ENCODE measurements at regions not wholly inside any gene's neighbourhood (a gene's known extent, or its start where the extent isn't known, plus 50 kb on each side); places are given as distances from the start of the nearest gene placed in this dataset.

DNA sequence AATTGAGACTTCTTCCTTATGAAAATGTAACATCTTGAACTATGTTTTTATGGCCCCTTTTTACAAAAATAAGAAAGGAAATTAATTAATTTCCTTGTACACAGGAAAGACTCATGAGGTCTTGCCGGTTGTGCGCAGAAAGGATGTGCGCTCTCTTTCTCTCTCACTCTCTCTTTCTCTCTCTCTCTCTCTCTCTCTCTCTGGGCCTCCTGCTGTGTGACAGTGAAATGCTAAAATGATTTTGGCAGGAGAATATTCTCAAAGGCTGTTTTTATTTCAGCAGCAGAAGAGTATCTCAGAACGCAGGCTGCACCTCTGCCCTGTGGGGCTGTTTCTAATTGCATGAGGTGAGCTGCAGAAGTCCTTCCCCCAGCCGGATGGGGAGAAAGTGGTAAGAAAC, 349.0 kb downstream of the MID1IP1 start:
- DNase-seq = no peak

DNA sequence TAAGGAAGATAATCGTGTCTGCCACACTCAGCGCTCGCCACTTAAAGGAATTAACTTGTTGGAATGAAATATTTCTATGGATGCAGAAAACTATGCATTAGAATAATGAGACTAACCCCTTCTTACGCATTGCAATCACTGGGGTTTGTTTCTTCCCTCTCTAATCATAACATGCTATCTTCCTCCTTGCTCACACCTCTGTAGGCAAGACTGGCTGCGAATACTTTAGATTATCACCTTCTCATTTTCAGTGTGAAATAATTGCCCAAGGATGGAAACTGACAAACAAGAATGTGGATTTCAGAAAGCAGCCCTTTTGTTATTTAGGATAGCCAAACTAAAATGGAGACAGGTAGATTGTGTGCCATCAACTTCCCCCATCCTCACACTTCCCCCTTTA, 349.4 kb downstream of the MID1IP1 start:
- DNase-seq = no peak

DNA sequence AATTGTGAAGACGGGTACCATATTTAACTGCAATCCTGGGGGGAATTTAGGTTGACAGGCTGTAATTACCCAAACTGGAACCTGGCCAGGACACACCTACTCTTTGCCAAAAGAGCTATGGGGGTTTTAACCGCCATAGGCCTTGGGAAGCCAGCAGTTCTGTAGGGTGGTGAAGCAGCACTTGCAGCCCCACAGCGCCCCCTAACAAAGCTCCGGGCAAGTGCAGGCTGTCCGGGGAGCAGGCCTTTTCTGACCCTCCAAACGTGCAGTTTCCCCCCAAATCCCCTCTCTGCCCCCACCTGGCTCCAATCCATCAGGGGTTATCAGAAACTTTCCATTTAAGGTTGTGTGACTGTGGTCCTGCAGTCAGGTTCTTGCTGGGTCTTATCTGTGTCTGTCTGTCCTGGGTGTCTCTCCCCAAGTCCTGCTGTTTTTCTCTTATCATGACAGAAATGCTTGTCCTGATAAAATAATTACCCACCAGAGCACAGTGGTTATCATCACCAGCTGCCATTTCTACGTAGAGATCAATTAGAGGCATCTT, 350.9 kb downstream of the MID1IP1 start:
- DNase-seq = no peak

DNA sequence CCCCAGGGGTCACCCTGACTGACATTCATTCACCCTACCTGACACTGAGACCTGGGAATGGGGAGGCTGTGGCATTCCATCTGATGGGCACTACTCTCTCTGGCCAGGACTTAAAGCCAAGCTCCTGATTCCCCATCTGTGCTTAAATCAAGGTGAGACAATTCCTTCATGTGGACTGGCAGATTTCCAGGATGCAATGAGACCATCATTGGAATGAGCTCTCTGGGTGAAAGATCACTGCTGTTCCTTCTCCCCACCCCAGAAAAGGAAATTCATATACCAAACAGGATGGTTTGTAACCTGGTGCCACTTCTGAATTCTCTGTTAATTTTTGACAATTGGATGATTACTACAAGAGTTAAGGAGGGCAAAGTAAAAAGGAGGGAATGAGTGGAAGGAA, 354.8 kb downstream of the MID1IP1 start:
- DNase-seq = no peak

DNA sequence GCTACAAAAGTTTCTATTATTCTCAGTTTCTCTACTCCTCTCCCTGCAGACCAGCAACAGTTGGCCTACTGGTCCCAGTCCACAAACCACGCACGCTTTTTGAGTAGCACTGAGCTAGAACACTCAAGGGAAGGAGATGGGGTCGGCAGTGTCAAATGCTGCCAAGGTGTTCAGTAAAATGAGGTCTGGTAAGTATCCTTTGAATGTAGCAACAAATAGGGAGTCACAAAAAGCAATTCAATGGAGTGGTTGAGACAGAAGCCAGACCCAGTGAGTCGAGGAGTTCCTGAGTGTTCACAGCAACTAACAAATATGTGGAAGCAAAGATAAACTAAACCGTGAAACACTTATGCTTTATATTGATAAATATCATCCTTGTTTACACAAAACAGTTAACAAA, 355.7 kb downstream of the MID1IP1 start:
- DNase-seq = no peak

DNA sequence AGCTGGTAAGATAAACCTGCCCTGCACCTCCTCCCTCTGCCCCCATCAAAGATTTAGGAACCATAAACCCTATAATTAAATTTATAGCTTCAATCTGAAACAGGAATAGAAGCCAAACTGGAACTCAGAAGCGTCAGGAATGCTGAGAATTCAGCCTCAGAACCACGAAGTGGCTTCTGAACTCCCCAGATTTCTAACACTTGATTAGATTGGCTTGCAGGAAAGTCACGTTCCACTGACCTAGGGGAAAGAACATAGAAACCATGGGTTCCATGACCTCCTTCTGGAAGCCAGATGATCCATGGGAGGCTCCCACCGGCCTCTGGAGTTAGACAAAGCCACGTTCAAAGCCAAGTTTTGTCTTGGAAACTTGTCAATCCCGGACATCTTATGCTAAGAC, 356.5 kb downstream of the MID1IP1 start:
- DNase-seq = no peak

DNA sequence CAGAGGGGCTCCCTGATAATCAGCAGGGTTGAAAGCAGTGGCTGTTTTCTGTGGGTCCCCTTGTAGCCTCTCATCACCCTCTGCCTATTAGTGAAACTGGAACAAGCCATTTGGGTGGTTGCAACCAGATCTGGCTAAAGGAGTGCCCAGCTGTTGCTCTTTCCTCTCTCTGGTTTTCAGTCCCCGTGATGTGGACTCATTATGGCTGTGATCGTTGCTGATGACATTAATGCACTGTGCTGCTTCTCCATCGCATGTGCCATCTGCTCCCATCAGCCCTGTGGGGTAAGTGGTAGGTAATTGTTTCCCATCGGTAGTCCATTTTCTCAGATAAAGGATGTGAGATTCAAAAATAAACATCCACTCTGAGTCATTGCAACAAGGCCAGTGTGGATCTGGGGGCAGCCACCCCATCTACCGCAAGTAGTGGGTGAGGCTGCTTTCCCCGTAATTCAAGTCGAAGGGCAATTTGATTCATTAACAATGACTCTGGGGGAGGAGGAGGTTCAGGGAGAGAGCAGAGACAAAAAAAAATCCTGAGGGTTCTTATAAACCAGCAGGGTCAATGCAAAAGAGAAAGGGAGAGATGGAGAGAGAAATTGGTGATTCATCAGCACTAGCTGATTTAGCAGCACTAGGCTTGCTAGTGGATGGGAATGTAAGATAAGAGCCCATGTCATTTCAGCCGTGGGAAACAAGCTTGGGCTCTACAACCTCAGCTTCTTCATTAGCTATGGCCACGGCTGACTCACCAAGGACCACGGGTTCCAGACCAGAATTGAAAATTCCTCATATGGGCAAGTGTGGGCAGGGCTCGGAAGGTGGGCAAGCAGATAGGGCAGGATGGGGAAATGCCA, 357.8 kb downstream of the MID1IP1 start:
- DNase-seq = no peak

DNA sequence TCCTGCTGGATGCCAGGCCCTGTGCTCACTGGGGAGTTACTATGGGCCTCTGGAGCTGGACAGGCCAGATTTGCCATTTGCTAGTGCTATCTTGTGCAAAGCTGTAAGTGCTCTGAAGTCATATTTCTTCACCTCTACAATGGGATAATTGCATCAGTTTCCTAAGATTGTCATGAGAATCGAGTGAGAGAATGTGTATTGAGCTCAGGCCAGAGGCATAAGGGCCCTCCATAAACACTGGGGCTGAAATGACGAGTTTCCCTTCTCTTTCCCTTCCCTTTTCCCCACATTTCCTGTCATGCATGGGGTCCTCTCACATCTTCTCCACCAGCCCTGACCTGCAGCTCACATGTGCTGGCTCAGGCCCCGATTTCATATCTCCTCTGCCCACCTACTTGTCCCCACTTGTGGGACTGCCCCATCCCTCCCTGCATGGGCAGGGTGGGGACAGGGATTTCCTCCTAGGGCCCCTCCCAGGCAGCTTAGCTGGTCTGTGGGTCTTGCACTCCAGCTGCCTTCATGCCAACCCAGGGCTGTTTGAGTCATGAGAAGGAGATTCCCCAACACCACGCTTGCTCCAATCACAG, 358.8 kb downstream of the MID1IP1 start:
- DNase-seq = no peak

DNA sequence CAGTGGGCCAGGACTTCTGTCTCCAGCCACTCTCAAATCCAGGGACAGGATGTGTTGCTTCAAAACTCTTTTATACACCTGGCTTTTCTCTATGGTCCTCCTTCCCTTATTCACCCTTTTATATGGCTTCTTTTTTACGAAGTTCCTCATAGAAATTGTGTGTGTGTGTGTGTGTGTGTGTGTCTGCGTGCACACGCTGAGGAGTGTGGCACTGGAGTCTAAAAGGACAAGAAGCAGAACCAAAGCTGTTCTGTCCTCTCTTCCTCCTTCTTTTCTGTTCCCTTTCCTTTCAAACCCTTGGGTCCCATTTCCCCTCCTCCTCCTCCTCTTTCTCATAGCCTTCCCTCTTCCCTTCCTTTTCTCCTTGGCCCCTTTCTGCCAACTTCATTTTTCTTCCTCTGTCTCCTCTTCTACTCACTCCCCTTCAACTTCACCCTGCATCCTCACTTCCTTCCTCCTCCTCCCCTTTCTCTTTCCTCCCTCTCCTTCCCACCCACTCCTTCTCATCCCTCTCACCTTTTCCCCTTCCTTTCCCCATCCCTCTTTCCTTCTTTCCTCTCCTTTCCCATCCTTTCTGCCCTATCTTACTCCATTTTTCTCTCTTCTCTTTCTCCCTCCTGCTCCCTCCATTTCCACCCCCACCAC, 360.5 kb downstream of the MID1IP1 start:
- DNase-seq = no peak

DNA sequence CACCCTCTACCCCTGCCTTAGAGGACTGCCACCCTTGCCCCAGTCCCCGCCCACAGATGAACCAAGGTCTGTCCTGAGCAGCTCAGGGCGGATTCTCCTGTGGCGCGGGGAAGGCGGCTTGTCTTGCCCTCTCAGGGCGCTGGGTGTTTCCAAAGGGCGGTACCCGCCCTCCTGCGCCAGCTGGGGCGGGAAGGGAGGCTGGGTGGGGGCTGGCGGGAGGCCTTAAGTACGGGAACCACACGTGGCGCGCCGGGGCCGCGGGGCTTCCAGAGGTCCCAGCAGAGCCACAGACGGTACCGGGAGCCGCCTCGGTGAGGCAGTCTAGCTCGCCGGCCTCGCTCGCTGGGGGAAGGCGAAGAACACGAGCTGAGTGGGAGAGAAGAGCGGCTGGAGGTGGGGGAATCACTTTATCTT, 361.1 kb downstream of the MID1IP1 start:
- DNase-seq = peak; percentile 17

DNA sequence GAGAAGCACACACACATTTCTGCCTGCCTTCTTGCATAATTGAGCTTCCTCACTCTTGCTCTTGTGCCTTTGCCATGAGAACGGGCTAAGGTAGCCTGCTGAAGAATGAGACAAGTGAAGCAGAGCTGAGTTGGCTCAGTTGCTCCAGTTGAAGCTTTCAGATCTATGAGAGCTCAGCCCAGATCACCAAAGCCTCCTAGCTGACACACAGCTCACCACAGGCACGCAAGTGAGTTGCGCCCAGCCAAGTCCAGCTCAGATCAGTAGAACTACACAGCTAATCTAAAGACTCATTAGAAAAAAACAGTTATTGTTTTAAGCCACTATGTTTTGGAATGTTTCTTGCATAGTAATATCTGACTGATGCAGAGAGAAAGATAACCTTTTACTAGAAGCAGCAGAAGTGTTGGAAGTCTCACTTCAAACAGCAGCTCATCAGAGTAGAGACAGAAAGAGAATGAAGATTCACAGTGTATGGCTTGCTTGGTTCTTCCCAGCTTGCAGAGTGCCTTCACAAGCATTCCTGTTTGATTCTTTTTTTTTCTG, 362.4 kb downstream of the MID1IP1 start:
- no peak for DNase-seq

DNA sequence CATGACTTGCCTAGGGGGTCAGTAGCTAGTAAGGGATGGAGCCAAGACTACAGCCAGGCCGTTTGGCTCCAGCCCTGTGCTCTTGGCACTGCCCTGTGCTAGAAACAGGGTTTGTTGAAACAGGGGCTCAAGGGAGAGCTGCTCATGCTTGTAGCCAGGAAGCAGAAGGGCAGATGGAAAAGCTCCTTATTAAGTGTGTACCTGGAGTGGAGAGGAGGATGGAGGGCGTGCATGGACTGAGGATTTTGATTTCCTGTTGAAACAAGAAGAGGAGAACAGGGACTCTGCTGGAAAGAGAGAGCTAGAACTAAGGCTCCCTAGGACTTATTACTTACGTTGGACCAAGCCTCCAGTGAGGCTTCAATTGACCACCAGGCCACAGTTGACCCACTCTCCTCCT, 363.0 kb downstream of the MID1IP1 start:
- no peak for DNase-seq

DNA sequence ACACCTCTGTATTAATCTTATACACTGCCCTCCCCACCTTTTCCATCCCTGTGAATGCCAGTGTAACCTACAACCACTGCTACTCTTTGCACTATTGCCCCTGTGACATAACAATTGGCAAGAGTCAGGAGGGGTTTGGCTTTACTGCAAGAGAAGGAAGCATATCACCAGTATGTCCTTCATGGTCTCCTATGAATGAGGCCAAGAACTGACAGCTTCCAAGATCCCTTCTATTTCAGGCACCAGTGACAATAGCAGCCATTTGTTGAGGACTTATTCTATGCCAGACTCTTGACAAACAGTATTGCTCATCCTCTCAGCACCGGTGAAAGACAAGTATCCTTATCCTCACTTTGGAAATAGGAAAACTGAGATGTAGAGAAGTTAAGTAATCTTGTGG, 363.9 kb downstream of the MID1IP1 start:
- no peak for DNase-seq

DNA sequence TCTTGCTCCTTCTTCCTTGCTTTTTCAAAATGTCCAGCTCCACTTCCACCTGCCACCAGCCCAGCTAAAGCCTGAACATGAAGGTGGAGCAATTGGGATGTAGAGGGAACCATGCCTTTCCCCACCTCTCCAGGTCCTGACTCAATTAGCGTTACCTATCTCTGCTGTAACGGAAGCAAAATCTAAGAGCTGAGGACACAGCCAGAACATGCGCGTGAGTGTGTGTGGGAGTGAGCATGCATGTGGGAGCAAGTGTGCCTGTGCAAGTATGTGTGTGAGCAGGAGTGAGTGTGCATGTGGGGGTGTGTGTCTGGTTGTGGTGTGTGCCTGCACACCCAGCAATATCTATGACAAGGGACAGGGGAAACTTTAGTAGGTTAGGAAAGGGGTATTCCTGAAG, 364.5 kb downstream of the MID1IP1 start:
- DNase-seq = no peak

DNA sequence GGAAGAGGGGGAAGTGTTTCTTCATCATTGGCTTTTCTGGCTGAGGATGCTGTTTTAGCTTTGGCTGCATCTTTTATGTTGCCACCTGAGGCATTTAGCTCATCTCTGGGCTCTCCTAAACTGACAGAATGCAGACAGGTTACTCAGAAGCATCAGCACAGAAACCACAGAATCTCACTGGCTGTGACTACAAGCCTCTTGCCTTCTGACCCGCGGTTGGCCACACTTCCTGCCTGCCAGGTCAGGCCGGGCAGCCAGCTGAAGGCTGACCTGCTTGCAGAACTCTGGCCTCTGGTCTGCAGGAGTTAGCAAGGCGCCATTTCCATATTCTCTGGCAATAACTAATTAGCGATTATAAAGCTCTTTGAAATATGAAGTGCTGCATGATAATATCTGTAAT, 366.5 kb downstream of the MID1IP1 start:
- DNase-seq = no peak

DNA sequence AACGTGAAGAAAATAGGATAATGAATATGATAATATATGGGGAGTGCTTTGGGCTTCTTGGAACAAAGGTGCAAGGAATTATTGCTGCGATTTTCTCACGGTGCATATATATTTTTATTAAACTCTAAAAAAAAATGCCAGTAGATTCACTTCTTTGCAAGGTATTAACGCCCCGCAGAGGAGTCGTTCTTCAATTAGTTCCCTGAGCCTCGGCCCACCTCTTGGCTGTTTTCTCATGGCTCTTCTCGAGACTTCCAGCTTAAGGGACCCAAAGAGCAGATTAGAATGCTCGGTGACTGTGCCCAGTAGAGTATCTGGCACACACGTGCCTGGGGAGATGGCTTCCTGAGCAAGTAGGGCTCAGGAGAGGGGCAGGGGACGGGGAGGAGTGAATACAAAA, 367.4 kb downstream of the MID1IP1 start:
- DNase-seq = no peak

DNA sequence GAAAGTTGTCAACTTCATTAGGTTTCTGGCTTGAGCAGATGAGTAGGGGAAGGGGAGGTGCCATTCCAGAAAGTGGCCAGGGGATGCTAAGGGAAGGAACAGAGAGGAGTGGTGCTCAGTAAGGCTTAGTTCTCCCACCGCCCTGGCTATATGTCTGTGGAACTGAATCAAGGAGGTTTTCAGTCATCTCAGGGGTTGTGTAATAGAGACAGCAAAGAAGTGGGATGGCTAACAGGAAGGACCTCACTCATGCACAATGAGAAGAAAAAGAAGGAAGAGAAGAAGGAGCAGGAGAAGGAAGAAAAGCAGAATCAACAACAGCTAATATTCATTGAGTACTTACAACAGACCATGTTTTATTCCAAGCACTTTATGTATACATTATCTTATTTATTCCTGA, 368.7 kb downstream of the MID1IP1 start:
- no peak for DNase-seq

DNA sequence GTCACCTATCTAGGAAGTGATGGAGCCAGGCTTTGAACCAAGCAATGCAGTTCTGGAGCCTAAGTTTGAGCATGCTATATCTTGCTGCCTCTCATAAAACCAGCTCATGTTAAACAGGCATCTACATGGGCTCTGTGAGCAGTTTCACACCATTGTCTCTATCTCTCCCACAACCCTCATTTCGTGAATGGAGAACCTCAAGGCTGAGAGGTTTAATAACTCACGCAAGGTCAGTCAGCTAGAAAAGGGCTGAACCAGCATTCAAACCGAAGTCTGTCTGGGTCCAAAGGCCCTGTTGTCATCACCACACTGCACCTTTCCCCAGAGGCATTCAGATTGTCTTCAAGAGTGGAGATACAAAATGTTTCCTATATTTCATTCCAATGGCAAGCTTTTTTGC, 369.2 kb downstream of the MID1IP1 start:
- DNase-seq = no peak

DNA sequence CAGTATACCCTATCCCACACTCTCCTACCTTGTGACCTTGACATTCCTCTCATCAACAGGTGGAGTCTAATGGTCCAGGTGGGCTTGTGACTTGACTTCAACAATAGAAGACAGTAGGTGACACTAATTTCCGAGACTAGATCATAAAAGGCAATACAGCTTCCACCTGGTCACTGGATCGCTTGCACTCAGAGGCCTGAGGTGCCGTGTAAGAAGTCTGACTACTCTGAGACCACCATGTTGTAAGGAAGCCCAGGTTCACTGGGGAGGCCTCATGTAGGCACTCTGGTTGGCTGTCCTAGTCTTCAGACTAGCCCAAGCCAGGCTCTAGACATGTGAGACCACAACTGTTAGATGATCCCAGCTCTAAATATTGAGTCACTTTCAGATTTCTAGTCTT, 370.4 kb downstream of the MID1IP1 start:
- DNase-seq = no peak

DNA sequence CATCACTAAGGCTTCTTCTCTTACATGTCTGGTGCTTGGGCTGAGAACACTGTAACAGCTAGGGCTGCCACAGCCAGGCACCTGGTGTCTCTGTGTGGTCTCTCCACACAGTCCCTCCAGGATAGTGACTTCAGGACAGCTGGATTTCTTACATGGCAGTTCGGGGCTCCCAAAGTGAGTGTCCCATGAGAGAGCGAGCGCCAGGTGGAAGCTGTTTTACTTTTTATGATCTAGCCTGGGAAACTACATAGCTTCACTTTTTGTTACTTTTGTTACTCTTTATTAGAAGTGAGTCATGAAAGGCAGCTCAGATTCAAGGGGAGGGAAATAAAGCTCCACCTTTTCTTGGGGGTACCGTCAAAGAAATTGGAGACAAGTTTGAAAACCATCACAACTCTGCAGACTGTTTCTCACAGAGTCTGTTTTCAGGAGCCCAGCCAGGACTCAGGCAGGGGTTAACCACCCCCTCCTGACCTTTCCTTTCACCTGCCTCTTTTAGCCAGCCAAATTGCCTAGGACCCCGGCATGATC, 373.0 kb downstream of the MID1IP1 start:
- DNase-seq = no peak

DNA sequence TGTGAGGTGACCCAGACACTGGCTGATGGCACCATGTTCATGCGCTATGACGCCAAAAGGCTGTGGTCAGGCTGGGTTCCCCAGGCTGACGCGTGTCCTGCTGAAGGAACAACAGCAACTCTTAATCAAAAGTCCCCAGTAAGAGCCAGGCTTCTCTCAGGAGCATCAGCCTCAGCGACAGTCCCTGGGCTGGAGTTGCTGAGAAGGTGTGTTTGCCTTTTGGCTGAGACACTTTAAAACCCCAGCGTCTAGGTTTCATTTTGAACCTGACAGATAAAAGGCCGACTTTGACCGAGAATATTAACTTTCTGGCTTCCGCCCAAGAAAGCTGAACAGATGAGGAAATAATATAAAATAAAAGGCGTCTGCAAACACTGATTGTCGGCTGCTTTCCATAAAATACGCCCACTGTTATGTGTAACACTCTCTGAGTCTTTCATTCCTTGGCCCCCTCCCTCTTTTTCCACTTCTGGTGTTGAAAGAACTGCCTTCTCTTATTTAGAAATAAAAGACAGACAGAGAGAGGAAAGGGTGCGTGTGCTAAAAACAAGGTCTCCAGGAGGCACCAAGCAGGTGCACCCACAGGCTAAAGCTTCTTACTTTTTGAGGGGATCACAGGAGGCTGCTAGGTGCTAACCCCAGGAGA, 373.6 kb downstream of the MID1IP1 start:
- peak; percentile 58 for DNase-seq

DNA sequence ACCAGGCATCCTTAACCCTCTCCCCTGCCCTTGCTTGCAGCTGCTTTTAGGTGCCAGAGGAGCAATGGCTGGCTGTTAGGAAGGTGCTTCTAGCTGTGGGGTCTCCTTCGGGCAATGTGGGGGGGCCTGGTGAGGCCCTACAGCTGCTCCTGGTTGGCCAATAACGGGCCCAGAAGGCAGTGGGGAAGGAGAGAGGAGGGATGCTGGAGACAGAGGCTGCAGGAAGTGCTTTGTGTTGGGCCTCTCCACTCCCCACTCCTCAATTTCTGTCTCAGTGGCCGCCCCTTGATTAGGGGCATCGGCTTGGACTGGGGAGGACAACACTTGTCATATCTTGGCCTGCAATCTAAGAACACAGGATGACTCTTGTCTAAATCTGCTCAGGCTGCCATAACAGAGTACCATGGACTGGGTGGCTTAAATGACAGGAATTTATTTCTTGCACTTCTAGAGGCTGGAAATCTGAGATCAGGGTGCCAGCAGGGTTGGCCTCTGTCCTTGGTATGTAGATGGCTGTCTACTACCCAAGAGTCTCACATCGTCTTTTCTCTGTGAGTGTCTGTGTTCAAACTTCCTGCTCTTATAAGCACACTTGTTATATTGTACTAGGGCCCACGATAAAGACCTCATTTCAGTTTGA, 374.3 kb downstream of the MID1IP1 start:
- DNase-seq = no peak
